Activated naive CD4-positive, alpha-beta T cell (primary cell): ENCODE measurements at regions not wholly inside any gene's neighbourhood (a gene's known extent, or its start where the extent isn't known, plus 50 kb on each side); places are given as distances from the start of the nearest gene placed in this dataset.
"Not testable (repeated sequence)": the region's sequence is repeated elsewhere in the genome, so short reads cannot be mapped to it uniquely, and the experiment has no call there.

Experiments
- DNase-seq, 4 experiments: peaks; one replicate each; lab custom pipeline; 2025; lab: John Stamatoyannopoulos, UW

GRCh38 chr14:106761886-106762816 is 1235.8 kb downstream of the TMEM121 start:
- DNase-seq = not testable (repeated sequence)

GRCh38 chr14:106764968-106765369 is 1238.6 kb downstream of the TMEM121 start:
- not testable (repeated sequence) for DNase-seq

- DNase-seq = no peak
These were observed 1239.8 kb downstream of the TMEM121 start for GRCh38 chr14:106766145-106766544.

DNA sequence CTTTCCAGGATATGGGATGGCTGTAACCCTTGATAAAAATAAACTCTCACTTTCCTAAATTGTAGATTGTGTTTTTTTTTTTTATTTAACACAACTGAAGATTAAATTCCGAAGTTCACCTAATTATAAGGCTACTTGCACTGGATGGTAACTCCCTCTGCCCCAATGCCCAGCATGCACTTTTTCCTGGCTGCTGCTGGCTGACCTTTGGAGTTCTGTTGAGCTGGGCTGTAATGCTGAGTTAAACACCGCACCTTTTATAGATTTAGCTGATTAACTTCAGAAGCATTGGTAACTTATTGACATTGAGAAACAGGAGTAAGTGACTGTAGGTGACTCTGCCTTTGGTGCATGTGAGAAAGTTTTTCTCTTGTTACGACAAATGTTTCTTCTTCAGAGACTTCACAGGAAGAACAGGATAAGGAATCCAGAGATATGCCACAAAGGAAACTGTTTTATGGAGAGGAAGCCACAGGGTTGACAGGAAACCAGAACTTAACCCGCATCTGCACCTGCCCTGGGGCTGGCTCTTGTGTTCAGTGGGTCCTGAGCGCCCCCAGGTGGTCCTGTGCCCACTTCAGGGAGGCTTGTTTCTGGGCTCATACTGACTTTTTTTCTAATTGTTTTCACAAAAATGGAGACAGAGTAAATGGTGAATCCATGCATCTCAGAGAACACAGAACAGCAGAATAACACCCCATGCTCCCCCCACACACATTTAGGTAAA is 1240.3 kb downstream of the TMEM121 start:
- peak in 3 of 4 experiments; percentile 29 to 67 (median 43) for DNase-seq

DNA sequence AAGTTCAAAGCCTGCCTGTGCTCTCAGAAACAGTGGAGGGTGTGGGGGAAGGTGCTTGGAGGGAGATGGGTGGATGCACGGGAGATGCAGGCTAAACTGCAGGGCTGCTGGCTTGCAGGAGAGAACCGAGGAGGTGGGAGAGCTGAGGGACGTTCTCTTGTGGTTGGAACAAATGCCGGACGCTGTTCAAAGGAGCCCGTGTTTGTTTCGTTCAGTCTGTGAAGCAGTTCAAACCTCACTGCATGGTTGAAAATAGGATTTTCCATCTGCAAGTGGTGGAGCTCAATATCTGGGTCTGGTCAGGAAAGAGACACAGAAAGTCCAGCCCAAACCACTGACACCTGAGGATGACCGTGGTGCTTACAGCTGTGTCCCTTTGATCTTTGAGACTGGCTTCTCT is 1241.8 kb downstream of the TMEM121 start:
- DNase-seq = not testable (repeated sequence)

DNA sequence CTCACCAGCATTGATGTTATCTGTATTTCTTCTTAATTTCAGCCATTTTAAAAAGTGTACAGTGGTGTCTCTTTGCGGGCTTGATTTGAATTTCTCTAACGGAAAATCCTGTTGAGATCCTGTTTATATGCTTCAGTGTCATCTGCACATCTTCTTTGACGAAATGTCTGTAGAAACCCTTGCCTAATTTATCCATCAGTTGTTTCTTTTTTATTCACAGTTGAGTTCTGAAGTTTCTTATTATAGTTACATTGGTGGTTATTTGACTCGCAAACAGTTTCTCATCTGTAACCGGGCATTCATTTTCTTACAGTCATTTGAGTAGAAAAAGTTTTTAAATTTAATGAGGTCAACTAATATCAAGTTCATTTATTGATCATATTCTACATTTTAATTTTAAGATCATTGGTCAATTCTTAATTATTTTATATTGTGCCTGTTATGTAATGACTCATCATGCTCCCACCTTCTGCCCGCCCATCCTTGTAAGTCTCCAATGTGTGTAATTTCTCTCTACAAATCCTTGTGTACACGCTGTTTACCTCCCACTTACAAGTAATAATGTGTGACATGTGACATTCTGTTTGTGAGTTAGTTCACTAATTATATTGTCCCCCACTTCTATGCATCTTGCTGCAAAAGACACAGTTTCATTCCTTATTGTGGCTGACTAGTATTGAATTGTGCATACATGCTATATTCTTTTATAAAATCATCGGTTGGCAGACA is 1242.8 kb downstream of the TMEM121 start:
- not testable (repeated sequence) for DNase-seq

DNA sequence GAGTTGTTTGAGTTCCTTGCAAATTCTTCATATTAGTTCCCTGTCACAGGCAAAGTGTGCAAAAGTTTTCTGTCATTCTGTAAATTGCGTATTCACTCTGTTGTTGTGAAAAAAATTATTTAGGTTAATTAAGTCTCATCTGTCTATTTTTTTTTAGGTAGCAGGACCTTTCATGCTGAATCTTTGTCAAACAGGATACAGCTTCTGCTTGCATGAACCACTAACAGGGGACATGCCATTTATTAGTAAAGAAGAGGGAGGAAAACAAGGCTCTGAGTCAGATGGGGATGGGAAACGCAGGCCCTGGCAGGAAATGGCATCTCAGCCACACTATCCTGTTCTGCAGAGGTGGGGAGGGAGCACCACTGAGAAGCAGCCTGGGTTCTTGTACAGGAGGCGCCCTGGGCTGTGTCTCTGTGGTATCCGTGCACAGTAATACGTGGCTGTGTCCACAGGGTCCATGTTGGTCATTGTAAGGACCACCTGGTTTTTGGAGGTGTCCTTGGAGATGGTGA is 1243.8 kb downstream of the TMEM121 start:
- DNase-seq = not testable (repeated sequence)

DNA sequence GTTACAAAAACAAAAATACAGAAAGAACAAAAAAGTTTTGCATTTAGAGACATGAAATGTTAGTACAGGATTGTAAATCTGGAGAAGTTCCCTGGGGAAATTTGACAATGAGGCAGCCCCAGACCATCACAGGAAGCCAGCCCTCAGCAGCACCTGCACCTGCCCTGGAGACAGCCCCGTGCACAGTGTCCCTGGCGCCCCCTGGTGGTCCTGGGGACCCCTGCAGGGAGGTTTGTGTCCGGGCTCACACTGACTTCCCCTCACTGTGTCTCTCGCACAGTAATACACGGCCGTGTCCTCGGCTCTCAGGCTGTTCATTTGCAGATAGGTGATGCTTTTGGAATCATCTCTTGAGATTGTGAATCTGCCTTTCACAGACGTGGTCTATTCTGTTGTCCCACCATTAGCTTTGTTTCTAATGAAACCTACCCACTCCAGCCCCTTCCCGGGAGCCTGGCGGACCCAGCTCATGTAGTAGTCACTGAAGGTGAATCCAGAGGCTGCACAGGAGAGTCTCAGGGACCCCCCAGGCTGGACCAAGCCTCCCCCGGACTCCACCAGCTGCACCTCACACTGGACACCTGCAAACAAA is 1248.6 kb downstream of the TMEM121 start:
- DNase-seq = peak; percentile 47 to 88 (median 78)

- no peak for DNase-seq
These were observed 1250.1 kb downstream of the TMEM121 start for GRCh38 chr14:106776395-106776983.

- DNase-seq = no peak
These were observed 1252.6 kb downstream of the TMEM121 start for GRCh38 chr14:106778986-106779385.

GRCh38 chr14:106786697-106787096 is 1260.3 kb downstream of the TMEM121 start:
- no peak for DNase-seq

DNA sequence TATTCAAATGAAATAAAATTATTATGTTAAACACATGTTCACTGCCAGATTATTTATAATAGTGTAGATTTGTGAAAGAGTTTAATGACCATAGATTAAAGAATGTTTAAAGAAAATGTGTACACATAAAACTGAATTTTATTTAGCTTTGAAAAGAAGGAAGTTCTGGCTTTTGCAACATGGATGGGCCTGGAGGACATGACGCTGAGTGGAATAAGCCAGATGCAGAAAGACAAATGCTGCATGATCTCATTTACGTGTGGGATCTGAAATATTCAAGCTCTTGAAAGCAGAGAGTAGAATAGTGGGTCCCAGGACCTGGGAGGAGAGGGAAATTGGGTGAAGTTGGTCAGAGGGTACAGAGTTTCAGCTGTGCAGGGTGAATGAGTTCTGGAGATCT is 1261.2 kb downstream of the TMEM121 start:
- DNase-seq = no peak

- no peak for DNase-seq
These were observed 1262.2 kb downstream of the TMEM121 start for GRCh38 chr14:106788534-106788933.

DNA sequence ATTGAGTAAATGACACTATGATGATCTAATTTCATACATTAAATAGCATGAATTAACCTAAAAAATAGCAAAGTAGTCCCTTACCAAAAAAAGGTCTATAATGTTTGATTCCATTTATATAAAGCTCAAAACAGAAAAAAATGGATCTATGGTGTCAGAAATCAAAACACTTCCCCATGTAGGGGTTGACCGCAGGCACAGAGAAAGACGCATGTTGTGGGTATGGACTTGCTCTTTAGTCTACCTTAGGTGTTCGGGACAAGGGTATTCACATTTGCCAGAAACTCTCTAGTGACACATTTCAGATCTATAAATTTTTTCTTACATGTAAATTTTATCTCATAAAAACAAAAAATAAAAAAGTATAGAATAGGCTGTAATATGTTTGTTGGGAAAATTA is 1262.9 kb downstream of the TMEM121 start:
- no peak for DNase-seq

DNA sequence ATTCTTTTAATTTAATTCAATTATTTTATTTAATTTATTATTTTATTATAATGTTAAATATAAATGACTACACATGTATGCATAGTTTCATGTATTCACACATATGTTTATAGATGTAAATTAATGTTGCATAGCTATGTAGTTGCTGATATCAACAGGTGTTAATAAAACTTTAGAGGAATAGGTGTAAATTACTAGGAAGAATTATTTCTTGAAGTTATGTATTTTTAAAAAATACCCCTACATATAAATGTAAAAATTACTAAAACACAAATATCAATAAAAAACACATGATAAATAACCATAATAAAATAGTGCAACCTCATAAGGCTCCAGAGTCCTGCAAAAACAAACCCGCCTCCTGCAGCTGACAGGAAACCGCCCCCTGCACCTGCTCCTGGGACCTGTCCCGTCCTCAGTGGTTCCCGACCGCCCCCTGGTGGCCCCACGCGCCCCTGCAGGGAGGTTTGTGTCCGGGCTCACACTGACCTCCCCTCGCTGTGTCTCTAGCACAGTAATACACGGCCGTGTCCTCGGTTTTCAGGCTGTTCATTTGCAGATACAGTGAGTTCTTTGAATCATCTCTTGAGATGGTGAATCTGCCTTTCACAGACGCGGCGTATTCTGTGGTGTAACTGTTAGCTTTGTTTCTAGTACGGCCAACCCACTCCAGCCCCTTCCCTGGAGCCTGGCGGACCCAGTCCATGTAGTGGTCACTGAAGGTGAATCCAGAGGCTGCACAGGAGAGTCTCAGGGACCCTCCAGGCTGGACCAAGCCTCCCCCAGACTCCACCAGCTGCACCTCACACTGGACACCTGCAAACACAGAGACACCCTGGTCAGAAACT is 1264.0 kb downstream of the TMEM121 start:
- DNase-seq = peak; percentile 49 to 68 (median 60)

GRCh38 chr14:106792543-106792942 is 1266.2 kb downstream of the TMEM121 start:
- DNase-seq = no peak

DNA sequence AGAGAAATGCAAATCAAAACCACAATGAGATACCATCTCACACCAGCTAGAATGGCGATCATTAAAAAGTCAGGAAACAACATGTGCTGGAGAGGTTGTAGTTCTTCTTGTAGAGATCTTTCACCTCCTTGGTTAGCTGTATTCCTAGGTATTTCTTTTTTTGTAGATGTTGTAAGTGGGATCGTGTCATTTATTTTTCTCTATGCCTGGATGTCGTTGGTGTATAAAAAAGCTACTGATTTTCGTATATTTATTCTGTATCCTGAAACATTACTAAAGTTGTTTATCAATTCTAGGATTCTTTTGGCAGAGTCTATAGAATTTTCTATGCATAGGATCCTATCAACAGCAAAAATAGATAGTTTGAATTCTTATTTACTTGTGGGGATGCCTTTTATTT is 1271.8 kb downstream of the TMEM121 start:
- DNase-seq = not testable (repeated sequence)

DNA sequence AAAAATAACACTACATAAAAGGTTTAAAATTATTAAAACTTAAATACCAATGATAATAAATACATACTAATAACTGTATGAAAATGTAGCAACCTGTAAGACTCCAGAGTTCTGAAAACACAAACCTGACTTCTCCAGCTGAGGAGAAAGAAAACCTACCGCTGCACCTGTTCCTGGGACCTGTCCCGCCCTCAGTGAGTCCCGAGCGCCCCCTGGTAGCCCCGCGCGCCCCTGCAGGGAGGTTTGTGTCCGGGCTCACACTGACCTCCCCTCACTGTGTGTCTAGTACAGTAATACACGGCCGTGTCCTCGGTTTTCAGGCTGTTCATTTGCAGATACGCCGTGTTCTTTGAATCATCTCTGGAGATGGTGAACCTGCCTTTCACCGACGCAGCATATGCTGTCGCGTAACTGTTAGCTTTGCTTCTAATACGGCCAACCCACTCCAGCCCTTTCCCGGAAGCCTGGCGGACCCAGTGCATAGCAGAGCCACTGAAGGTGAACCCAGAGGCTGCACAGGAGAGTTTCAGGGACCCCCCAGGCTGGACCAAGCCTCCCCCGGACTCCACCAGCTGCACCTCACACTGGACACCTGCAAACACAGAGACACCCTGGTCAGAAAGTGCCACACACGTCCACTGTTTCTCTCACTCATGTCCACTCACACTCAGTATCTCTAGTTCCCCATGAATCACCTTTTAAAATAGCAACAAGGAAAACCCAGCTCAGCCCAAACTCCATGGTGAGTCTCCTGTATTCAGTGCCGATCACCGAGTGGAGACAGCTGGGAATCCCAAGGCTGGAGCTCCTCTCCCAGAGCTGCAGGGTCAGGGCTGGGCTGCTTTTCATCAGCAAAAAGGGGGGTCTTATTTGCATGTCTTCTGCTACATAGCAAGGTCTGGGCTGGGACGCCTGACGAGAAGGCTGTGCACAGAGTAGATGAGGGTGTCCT is 1276.3 kb downstream of the TMEM121 start:
- DNase-seq = no peak

DNA sequence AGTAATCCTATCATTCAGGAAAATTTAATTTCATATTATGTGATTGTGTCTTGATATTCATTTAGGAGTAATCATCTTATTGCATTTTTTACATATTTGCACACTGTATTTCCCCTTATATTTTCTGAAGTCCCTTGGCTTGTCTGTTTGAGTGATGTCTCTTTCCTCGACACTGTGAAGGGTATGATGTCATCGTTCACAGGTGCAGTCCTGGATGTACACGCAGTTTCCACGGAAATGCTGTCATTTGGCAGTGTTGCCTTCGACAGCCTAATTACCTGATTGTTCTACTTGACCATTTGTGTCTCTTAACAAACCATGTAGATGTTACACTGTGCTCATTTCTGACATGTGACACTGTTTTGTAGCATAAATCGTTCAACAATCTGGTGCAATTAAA is 1277.0 kb downstream of the TMEM121 start:
- DNase-seq = no peak
